ACC112 (cell line): ENCODE measurements at regions not wholly inside any gene's neighbourhood (a gene's known extent, or its start where the extent isn't known, plus 50 kb on each side); places are given as distances from the start of the nearest gene placed in this dataset.
"Not testable (repeated sequence)": the region's sequence is repeated elsewhere in the genome, so short reads cannot be mapped to it uniquely, and the experiment has no call there.

Experiments used
- H2AFZ ChIP-seq: fragments of 200-600 bp; sonication (generic); one replicate; pipeline ENCODE4 v1.6.0; 2017; ENCODE audit warnings: antibody characterized with exemption, low read length; ENCODE audit not compliant: unreplicated experiment
- H3K27ac ChIP-seq: fragments of 200-600 bp; sonication (generic); 2 replicates; pipeline ENCODE4 v1.5.1; 2014; ENCODE audit warnings: low read depth, mild to moderate bottlenecking, antibody characterized with exemption, low read length, moderate library complexity
- H3K27me3 ChIP-seq: fragments of 200-600 bp; sonication (generic); 2 replicates; pipeline ENCODE4 v1.6.1; 2014; ENCODE audit warnings: mild to moderate bottlenecking, antibody characterized with exemption, low read length, moderate library complexity, mixed read lengths; ENCODE audit not compliant: insufficient read depth
- H3K36me3 ChIP-seq: fragments of 200-600 bp; sonication (generic); 2 replicates; pipeline ENCODE4 v1.6.1; 2016; ENCODE audit warnings: mild to moderate bottlenecking, antibody characterized with exemption, low read length, moderate library complexity, mixed read lengths; ENCODE audit not compliant: insufficient read depth
- H3K4me1 ChIP-seq: fragments of 200-600 bp; sonication (generic); one replicate; pipeline ENCODE4 v1.6.1; 2016; ENCODE audit warnings: low read length, mixed read lengths; ENCODE audit not compliant: insufficient read depth, unreplicated experiment, control insufficient read depth
- H3K4me3 ChIP-seq: fragments of 200-600 bp; sonication (generic); 2 replicates; pipeline ENCODE4 v1.5.1; 2014; ENCODE audit warnings: mild to moderate bottlenecking, low read depth, low read length
- H3K79me2 ChIP-seq: fragments of 200-600 bp; sonication (generic); one replicate; pipeline ENCODE4 v1.6.0; 2016; ENCODE audit warnings: low read length; ENCODE audit not compliant: control insufficient read depth, unreplicated experiment, insufficient read depth

DNA sequence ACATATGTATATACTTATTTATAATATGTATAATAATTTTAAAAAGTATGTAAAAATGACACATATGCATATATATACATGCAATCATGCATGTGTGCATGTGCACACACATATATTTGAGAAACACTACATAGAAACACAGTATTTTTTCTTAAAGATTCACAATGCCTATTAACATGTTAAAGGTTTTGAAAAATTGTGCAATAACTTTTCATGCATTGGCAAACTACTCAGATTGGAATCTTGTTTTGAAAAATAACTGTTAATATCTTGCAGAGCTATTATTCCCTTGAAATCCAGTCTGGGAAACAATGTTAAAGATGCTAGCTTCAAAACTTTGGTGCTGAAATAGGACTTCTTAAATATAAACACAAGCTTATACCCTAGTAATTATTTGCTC is 256.2 kb upstream of the P2RY1 start:
- no peak overlapping the region for H2AFZ ChIP-seq
- no peaks in the 10 kb centered on the region for H3K79me2 ChIP-seq
- no peaks in the 10 kb centered on the region for H3K27me3 ChIP-seq
- H3K27ac ChIP-seq = no peak overlapping the region
- H3K4me1 ChIP-seq = peaks cover 6% of the 10 kb centered on the region
- no peaks in the 10 kb centered on the region for H3K36me3 ChIP-seq
- H3K4me3 ChIP-seq = no peak overlapping the region

DNA sequence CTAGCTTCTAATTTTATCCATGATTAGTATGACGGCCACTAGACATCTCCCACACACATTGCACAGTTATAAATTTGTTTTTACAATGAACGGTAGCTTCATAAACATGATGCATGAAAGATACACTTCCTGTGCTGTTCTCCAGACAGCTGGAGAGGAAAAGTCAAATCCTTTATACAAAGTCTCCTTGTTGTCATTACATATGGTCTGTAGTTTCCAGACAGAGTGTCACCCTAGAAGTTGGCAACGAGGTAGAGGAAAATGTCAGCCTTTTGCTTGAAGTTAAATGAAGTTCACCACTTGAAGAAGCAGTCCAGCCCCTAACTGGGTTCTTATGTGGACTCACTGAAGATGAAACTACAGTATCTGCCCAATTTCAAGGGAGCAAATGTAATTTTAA is 253.0 kb upstream of the P2RY1 start:
- Histone ChIP-seq H3K4me1 (no peaks in the 10 kb centered on the region), H2AFZ (no peak overlapping the region), H3K36me3 (no peaks in the 10 kb centered on the region), H3K27ac (no peak overlapping the region), H3K79me2 (no peaks in the 10 kb centered on the region), H3K27me3 (no peaks in the 10 kb centered on the region), H3K4me3 (no peak overlapping the region)

DNA sequence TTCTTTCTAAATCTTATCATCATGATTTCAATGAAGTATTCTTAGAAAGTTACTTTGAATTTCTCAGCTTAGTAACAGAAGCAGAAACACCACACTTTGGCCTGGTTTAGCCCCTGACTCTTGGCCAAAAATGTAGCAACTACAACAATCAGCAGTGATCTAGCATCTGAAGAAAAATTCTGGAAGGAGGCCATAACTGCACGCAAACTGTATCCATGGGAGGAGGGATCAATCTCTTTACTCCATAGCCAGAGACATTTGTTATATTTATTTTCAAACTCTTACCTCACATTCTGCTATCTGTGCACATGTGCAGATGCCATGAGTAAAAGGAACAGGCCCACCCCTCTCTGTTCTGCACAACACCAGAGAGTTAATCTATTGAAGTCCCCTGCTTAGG is 251.0 kb upstream of the P2RY1 start:
- H3K27me3 ChIP-seq = no peaks in the 10 kb centered on the region
- H3K27ac ChIP-seq = no peak overlapping the region
- no peaks in the 10 kb centered on the region for H3K4me1 ChIP-seq
- H3K36me3 ChIP-seq = no peaks in the 10 kb centered on the region
- no peaks in the 10 kb centered on the region for H3K79me2 ChIP-seq
- H3K4me3 ChIP-seq = no peak overlapping the region
- no peak overlapping the region for H2AFZ ChIP-seq

DNA sequence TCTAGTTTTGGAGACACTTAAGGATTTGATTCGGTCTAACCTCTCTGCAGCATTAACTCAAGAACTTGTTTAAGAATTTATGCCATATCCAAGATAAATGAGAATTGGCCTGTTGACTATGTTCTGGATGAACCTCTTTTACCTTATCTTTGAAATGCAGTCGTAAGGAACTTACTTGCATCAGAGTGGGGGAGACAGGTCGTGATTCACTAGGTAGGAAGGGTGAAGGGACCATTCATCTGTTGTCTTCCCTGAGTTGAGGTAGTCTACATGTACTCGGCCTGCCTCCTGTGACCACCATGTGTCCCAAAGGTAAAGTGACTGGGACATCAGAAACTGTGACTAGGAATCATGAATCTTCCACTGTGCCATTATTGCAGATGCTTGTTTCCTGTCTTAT is 248.0 kb upstream of the P2RY1 start:
- Histone ChIP-seq H3K27ac (no peak overlapping the region), H3K4me1 (no peaks in the 10 kb centered on the region), H2AFZ (no peak overlapping the region), H3K27me3 (no peaks in the 10 kb centered on the region), H3K36me3 (no peaks in the 10 kb centered on the region), H3K79me2 (no peaks in the 10 kb centered on the region), H3K4me3 (no peak overlapping the region)

DNA sequence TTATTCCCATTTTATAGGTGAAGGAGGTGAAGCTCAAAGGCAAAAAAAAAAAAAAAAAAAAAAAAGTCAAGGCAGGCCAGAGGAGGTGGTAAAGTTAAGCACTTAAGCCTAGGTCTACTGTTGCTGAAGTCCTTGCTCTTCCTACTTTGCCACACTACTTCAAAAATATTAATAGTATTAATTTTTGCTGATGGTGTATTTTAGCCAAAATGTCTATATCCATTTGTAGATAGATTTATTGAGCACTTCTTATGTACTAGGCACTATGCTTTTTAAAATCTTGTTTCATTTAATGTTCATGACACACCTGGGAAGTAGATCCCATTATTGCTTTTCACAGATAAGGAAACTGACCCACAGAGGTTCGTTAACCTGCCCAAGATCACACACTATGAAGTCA is 247.1 kb upstream of the P2RY1 start:
- Histone ChIP-seq H3K27ac (no peak overlapping the region), H3K4me1 (no peaks in the 10 kb centered on the region), H3K79me2 (no peaks in the 10 kb centered on the region), H3K27me3 (no peaks in the 10 kb centered on the region), H3K36me3 (no peaks in the 10 kb centered on the region), H2AFZ (no peak overlapping the region), H3K4me3 (no peak overlapping the region)

DNA sequence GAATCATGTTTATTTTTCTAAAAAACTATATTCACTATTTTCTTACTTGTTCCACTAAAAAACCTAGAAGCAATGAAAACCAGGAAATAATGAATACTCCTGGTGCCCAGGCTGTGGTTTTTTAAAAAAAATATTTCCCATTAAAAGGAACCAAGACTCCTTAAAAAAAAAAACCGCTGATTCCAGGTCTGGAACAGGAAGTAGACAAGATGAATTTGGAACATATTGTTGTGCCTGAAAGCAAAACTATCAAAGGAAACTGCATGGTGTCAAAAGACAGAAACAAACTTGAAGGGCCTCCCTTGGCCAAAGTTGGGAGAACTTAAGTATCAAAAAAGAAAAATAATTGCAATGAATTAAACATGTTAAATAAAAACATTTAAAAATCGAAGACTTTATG is 245.3 kb upstream of the P2RY1 start:
- Histone ChIP-seq H3K27ac (no peak overlapping the region), H3K4me1 (no peaks in the 10 kb centered on the region), H3K36me3 (no peaks in the 10 kb centered on the region), H3K27me3 (no peaks in the 10 kb centered on the region), H2AFZ (peak overlapping the region; percentile 58), H3K4me3 (no peak overlapping the region), H3K79me2 (no peaks in the 10 kb centered on the region)

DNA sequence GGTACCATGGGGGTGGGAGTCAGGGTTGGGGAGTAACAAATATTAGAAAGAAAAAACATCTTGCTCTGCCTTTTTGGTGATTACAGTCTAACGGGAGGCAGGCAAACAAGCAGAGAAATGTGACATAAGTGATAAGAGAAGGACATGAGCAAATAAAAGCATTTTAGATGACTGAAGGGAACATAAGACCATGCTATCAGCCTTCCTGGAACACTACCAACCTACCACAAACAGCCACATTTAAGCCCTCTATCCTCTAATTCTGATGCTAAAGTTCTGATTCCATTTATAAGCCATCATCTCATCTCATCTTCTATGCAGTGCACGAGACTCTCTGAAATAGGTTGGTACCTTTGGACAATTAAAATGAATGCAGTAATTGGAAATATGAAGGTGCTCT is 243.4 kb upstream of the P2RY1 start:
- H3K4me1 ChIP-seq = peaks cover 12% of the 10 kb centered on the region
- no peak overlapping the region for H2AFZ ChIP-seq
- H3K36me3 ChIP-seq = no peaks in the 10 kb centered on the region
- H3K27me3 ChIP-seq = no peaks in the 10 kb centered on the region
- no peak overlapping the region for H3K27ac ChIP-seq
- H3K4me3 ChIP-seq = no peak overlapping the region
- H3K79me2 ChIP-seq = no peaks in the 10 kb centered on the region

DNA sequence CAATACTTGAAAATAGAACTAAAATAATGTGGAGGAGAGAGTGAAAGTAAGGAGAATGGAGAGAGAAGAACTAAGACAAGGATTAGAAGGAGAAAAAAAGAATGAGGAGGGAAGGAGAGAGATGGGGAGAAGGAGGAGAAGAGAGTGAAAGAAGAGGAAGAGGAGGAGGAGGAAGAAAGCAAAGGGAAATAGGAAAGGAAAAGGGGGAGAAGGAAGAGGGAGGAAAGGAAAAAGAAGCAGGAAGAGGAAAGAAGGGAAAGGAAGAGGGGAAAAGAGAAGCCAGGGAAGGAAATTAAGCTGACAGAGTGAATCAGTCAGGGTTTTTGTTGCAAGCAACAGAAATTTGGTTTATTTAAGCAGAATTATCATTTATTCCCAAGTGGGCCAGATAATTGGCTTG is 241.7 kb upstream of the P2RY1 start:
- Histone ChIP-seq H3K4me1 (peaks cover 16% of the 10 kb centered on the region), H3K27me3 (no peaks in the 10 kb centered on the region), H3K4me3 (no peak overlapping the region), H3K79me2 (no peaks in the 10 kb centered on the region), H3K27ac (no peak overlapping the region), H2AFZ (no peak overlapping the region), H3K36me3 (no peaks in the 10 kb centered on the region)

DNA sequence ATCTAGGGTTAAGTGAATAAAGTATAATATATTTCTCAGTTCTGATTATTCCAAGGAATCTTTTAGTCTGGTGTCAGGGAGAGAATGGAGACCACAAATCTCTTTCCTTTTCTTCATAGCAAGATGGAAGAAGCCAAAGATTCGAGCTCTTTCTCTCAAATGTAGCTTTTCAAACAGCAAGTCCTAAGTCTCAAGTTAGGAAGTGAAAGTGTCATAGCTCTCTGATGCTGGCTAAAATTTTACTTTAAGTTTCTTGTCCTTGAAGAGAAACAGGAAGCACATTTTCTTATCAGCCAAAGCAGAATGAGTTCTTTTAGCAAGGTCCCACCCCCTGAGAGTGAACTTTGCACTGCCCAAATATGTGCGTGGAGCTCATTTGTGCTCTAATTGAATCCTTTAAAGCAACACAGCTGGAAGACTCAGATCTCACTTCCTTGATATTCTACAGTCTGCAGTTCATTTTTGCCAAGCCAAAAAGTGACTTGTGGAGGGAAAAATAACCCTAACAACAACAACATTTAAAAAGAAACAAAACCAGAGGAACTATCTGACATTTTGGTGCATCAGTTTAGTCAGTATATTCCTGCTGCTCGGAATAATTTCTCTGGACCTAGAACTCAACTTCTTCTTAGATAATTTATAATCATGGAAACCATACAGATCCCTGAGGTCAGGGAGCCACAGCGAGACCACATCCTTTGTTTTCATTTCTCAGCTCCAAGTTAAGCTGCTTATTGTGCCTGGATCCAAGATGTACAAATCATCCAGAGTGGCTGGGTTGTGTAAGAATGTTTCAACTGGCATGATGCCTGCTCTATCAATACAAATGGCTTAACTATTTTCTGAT is 238.7 kb upstream of the P2RY1 start:
- Histone ChIP-seq H3K4me3 (peak overlapping the region; percentile 69), H3K36me3 (no peaks in the 10 kb centered on the region), H3K27me3 (no peaks in the 10 kb centered on the region), H3K4me1 (peaks cover 16% of the 10 kb centered on the region), H3K27ac (peak overlapping the region; percentile 84), H3K79me2 (no peaks in the 10 kb centered on the region), H2AFZ (peak overlapping the region; percentile 99)

DNA sequence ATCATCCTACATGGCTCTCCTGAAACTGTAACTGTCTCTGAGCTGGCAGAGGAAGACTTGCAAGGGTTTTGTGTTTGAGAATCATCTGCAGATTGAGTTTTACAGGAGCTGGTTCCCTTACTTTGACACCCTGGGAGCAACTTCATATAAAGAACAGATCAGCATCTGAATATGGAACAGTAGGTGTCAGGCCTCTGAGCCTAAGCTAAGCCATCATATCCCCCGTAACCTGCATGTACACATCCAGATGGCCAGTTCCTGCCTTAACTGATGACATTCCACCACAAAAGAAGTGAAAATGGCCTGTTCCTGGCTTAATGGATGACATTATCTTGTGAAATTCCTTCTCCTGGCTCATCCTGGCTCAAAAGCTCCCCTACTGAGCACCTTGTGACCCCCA is 238.1 kb upstream of the P2RY1 start:
- not testable (repeated sequence) for H3K79me2 ChIP-seq, H3K27me3 ChIP-seq, H3K36me3 ChIP-seq
- Histone ChIP-seq H3K27ac (peak overlapping the region; percentile 84), H2AFZ (peak overlapping the region; percentile 99), H3K4me1 (peaks cover 16% of the 10 kb centered on the region), H3K4me3 (peak overlapping the region; percentile 69)

DNA sequence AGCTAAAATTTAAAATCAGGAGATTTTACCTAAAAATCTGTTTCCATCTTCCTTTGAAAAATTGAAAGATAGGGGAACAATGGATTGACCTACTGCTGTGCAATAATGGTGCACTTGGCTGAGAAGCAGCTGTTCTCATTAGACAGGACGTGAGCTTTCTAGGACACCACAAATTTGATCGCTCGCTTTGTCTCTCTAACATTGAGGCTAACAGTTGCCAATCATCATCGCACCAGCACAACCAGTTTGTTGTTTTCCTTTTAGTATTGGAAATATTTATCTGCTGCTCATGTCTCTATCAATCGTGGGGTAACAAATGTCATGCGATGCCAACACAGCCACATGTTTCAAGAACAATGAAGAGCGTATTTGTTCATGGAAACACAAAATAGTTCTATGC is 228.8 kb upstream of the P2RY1 start:
- Histone ChIP-seq H3K4me1 (no peaks in the 10 kb centered on the region), H2AFZ (no peak overlapping the region), H3K4me3 (no peak overlapping the region), H3K27ac (no peak overlapping the region), H3K36me3 (no peaks in the 10 kb centered on the region), H3K27me3 (no peaks in the 10 kb centered on the region), H3K79me2 (no peaks in the 10 kb centered on the region)
